Ramos (cell line): ENCODE measurements at regions not wholly inside any gene's neighbourhood (a gene's known extent, or its start where the extent isn't known, plus 50 kb on each side); places are given as distances from the start of the nearest gene placed in this dataset.

Experiments used
- in situ Hi-C: fragments of 300-500 bp; cut with MboI; formaldehyde crosslinking; loops from one replicate; pipeline ENCODE4 v1.14.3; 2022; ENCODE audit warnings: low sequenced_read_pairs; ENCODE audit not compliant: unreplicated experiment

DNA sequence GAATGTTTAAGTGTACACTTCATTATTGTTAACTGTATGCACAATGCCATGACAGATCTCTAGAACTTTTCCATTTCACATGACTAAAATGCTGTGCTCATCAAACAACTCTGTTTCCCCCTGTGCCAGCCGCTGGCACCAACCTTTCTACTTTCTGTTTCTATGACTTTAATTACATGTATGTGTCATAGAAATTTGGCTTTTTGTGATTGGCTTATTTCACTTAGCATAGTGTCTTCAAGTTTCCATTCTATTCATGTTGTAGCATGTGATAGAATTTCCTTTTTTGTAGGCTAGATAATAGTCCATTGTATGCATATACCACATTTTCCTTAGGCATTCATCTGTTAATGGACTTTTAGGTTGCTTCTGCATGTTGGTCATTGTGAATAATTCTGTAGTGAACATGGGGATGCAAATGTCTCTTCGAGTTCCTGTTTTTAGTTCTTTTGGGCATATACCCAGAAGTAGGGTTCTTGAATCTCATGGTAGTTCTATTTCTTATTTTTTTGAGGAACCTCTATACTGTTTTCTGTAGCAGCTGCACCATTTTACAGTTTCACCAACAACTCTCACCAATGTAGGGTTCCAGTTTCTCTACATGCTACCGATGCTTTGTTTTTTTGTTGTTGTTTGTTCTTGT is 184.4 kb upstream of the DMRT1 start:
- in situ Hi-C loops: no loop called here

GRCh38 chr9:659286-659685 is 182.2 kb upstream of the DMRT1 start:
- in situ Hi-C loops: no loop called here

GRCh38 chr9:660227-660626 is 181.3 kb upstream of the DMRT1 start:
- in situ Hi-C loops: no loop called here

GRCh38 chr9:663541-663940 is 178.0 kb upstream of the DMRT1 start:
- in situ Hi-C loops: no loop called here

DNA sequence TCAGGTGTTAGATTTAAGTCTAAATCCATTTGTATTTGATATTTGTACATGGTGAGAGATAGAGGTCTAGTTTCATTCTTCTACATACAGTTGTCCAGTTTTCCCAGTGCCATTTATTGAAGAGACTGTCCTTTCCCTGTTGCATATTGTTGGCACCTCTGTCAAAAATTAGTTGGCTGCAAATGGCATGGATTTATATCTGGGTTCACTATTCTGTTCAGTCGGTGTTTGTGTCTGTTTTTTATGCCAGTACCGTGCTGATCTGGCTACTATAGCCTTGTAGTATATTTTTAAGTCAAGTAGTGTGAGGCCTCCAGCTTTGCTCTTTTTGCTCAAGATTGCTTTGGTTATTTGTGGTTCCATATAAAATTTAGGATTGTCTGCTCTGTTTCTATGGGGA is 176.2 kb upstream of the DMRT1 start:
- in situ Hi-C loops: no loop called here

DNA sequence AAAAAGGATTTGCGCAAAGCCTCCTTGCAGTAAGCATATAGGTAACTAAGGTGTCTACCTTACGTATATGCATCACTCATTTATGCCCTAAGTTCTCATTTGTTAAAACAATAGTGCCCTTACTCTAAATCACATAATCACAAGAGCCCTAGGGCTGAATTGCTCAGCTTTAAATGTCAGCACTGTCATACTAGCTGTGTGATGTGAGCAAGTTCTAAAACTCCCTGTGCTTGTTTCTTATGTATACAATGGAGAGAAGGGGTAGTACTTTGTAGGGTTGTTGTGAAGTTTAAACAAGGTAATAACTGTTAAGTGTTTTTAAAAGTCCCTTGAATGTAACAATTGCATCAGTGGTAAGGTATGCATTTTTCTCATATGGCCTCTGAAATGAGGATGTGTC is 169.5 kb upstream of the DMRT1 start:
- in situ Hi-C loops: no loop called here

- in situ Hi-C loops: no loop called here
These were observed 168.6 kb upstream of the DMRT1 start for GRCh38 chr9:672851-673250.

DNA sequence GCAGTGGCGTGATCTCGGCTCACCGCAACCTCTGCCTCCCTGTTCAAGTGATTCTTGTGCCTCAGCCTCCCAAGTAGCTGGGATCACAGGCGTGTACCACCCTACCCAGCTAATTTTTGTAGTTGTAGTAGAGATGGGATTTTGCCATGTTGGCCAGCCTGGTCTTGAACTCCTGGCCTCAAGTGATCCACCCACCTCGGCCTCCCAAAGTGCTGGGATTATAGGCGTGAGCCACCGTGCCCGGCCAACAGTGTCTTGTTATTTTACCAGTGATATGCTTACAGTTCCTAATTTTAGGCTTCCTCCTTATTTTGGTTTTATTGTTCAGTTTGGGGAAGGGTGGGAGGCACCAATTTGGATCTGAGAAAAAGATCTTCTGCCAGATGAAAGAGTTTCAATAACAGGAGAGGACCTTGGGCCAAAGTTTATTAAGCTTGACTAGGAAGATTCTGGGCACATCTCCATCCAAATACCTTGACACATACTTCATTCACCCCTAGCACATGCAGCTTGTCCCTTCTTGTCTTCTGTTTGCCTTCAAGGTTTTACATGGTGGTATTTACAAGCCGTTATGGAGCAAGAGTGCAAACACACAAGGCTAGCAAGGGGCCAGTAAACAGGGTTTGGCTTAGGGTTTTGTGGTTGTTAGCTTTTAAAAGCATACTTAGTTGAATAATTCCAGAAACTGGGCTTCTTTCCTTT is 168.1 kb upstream of the DMRT1 start:
- in situ Hi-C loops: no loop called here

DNA sequence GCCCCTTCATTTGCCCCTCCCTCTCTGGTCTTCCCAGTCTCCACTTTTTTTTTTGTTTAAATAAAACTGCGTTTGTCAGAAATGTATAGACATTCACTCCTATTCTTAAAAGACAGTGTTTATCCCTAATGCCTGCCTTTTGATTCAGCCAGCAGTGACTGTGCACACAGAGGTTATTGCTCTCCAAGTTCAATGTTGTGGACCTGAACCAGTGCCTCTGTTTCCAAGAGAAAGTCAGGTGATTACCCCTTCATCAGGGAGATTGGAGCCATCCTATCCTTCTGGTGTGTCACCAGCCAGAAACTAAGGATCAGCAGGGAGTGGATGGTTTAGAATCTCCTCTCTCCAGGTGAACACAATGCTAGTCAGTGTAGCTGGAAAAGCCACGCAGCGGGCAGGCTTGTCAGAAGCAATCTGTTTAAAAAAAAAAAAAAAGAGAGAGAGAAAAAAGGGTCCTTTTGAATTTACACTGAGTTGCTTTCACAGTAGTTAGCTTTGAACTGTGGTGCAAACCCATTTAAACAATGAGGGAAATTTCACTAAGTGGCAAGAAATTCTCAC is 167.5 kb upstream of the DMRT1 start:
- in situ Hi-C loops: no loop called here

GRCh38 chr9:675697-676370 is 165.7 kb upstream of the DMRT1 start:
- in situ Hi-C loops: no loop called here

- in situ Hi-C loops: no loop called here
These were observed 164.6 kb upstream of the DMRT1 start for GRCh38 chr9:676780-677438.

GRCh38 chr9:677461-678097 is 163.9 kb upstream of the DMRT1 start:
- in situ Hi-C loops: no loop called here

DNA sequence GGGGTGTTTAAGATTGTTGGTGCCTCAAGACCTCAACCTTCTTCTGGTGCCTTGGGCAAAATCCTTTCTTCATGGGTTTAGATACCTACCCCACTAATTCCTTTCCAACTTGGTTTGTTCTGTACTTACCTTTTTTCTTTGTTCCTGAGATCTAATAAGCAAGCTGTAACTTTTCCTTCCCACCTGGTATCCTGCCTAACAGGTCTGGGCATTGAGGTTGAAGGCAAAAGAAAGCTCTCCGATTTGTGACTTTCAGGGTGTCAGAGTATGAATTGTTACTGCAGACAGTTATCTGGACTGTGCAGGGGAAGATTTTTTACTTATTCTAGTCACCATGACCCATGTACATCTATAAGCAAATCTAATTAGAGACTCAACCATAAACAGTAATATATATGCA is 162.6 kb upstream of the DMRT1 start:
- in situ Hi-C loops: no loop called here

- in situ Hi-C loops: no loop called here
These were observed 162.0 kb upstream of the DMRT1 start for GRCh38 chr9:679462-679861.

DNA sequence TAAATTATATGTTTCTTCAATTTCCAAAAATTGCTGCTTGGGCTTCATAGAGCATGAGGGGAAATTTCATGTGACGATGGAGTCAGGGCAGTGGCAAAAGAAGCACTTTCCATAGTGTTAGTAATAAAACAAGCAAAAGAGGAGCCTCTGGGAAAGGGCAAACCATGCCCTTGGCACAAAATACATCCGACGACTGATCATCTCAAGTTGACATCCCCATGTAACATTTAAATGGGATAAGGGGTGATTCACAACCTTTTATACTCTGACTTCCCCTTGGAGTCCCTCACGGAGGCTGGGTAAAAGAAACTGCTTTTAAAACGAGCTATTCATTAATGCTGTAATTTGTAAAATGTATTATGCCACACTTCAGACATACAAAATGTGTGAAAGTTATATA is 161.4 kb upstream of the DMRT1 start:
- in situ Hi-C loops: no loop called here

GRCh38 chr9:682633-683508 is 158.6 kb upstream of the DMRT1 start:
- in situ Hi-C loops: no loop called here

- in situ Hi-C loops: no loop called here
These were observed 157.9 kb upstream of the DMRT1 start for GRCh38 chr9:683509-684021.

DNA sequence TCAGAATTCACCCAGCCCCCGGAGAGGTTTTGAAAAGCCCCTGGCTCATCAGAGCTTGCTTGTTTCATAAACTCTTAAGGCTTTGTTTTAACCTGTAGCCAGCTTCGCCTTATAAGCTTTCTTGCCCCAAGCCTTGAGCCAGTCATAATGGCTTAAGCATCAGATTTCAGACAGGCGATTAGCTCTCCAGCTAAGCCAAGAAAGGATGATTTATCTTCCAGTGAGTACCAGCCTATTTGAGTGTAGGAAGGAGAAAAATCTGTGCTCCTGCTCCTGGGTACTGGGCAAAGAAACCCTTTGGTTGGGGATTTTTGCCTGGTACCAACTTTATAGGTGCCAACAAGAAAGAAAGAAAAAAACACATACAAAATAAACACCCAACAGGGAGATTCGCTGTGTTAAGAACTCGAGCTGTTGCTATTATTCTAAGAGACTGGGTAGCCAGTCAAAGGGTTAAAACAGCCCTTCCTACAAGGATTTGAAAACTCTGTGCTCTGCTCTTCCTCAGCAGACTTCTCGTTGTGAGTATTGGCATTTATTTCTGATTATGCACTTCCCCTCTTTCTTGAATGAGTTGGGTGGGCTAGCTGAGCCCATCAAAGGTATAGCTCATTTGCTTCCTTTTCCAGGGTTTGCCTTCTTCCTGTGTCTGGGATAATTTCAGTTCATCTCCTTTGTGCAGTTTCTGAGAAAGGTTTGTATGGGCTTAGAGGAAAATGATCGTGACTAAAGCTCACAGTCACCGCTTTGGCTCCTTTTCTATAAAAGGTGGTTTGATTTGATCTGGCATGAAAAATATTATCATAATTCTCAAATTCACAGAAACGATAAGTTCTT is 157.2 kb upstream of the DMRT1 start:
- in situ Hi-C loops: no loop called here
